IMR-90 (cell line): ENCODE measurements at regions not wholly inside any gene's neighbourhood (a gene's known extent, or its start where the extent isn't known, plus 50 kb on each side); places are given as distances from the start of the nearest gene placed in this dataset.

ENCODE experiments used
- ATAC-seq: fragments of 200-7000 bp; cut with Tn5 transposase; 2 replicates; pipeline ENCODE4 v1.9.1; 2020; ENCODE audit warnings: low read depth, mild to moderate bottlenecking, moderate library complexity
- BruUV-seq: library from RNA; stranded (reverse); fragments of 400-500 nt; replicated peaks from 2 replicates; lab custom pipeline; 2021; lab: Mats Ljungman, UMichigan
- CTCF ChIA-PET: fragments of 300-600 bp; formaldehyde crosslinking; extraction: SDS; loops from one replicate; lab custom pipeline; 2021; ENCODE audit warnings: antibody characterized with exemption; lab: Yijun Ruan, JAX
- POLR2A ChIA-PET: fragments of 300-600 bp; sonication (Branson Sonifier 250); formaldehyde crosslinking; loops from one replicate; lab custom pipeline; 2022; ENCODE audit warnings: antibody characterized with exemption; ENCODE audit not compliant: unreplicated experiment; lab: Charles Lee
- DNase-seq: peaks from one replicate; pipeline ENCODE4 v3.0.0; 2013
- H2AFZ ChIP-seq: replicated peaks from 2 replicates; pipeline ENCODE3; 2013; ENCODE audit warnings: low read length, mild to moderate bottlenecking; ENCODE audit not compliant: poor library complexity
- H2AK5ac ChIP-seq: 2 replicates; pipeline ENCODE4 v1.6.1; 2013; ENCODE audit warnings: low read depth, low read length, inconsistent platforms
- H2AK9ac ChIP-seq: replicated peaks from 2 replicates; pipeline ENCODE3; 2013; ENCODE audit warnings: mild to moderate bottlenecking, low read depth, low read length, moderate library complexity; ENCODE audit not compliant: poor library complexity
- H2BK120ac ChIP-seq: 2 replicates; pipeline ENCODE4 v1.6.1; 2013; ENCODE audit warnings: low read depth, low read length, inconsistent platforms
- H2BK15ac ChIP-seq: 3 replicates; pipeline ENCODE4 v1.6.1; 2013; ENCODE audit warnings: low read depth, low read length, inconsistent platforms
- H2BK20ac ChIP-seq: 2 replicates; pipeline ENCODE4 v1.6.1; 2013; ENCODE audit warnings: low read depth, mild to moderate bottlenecking, inconsistent platforms, low read length, moderate library complexity
- H2BK5ac ChIP-seq: 2 replicates; pipeline ENCODE4 v1.6.1; 2013; ENCODE audit warnings: mild to moderate bottlenecking, low read depth, low read length, inconsistent platforms; ENCODE audit not compliant: poor library complexity, severe bottlenecking
- H3K14ac ChIP-seq: replicated peaks from 2 replicates; pipeline ENCODE4 v1.6.1; 2013; ENCODE audit warnings: low read depth, low read length, inconsistent platforms
- H3K18ac ChIP-seq: 2 replicates; pipeline ENCODE4 v1.6.1; 2013; ENCODE audit warnings: low read depth, low read length, control low read depth
- H3K23ac ChIP-seq: 2 replicates; pipeline ENCODE4 v1.6.1; 2013; ENCODE audit warnings: low read depth, low read length, inconsistent platforms
- H3K27ac ChIP-seq: 2 replicates; pipeline ENCODE4 v1.5.1; 2013; ENCODE audit warnings: mild to moderate bottlenecking, control low read depth, low read length; ENCODE audit not compliant: insufficient read depth
- H3K27me3 ChIP-seq: 2 replicates; pipeline ENCODE4 v1.6.1; 2013; ENCODE audit warnings: low read length; ENCODE audit not compliant: control insufficient read depth, insufficient read depth
- H3K36me3 ChIP-seq: 2 replicates; pipeline ENCODE4 v1.6.1; 2013; ENCODE audit warnings: low read length, mixed read lengths; ENCODE audit not compliant: control insufficient read depth, insufficient read depth
- H3K4ac ChIP-seq: 2 replicates; pipeline ENCODE4 v1.6.1; 2013; ENCODE audit warnings: low read depth, low read length, inconsistent platforms
- H3K4me1 ChIP-seq: 2 replicates; pipeline ENCODE4 v1.6.1; 2013; ENCODE audit warnings: low read length, mixed read lengths; ENCODE audit not compliant: control insufficient read depth, insufficient read depth
- H3K4me2 ChIP-seq: 2 replicates; pipeline ENCODE4 v1.6.1; 2013; ENCODE audit warnings: low read depth, mild to moderate bottlenecking, control low read depth, low read length, moderate library complexity
- H3K4me3 ChIP-seq: 2 replicates; pipeline ENCODE4 v1.5.1; 2013; ENCODE audit warnings: low read depth, mild to moderate bottlenecking, control low read depth, low read length, moderate library complexity; ENCODE audit not compliant: insufficient read depth
- H3K56ac ChIP-seq: 2 replicates; pipeline ENCODE4 v1.6.1; 2013; ENCODE audit warnings: low read length, inconsistent platforms; ENCODE audit not compliant: insufficient read depth; ENCODE audit errors: extremely low read depth
- H3K79me1 ChIP-seq, 2 experiments: 2 replicates each; pipeline ENCODE4 v1.6.1; 2013; ENCODE audit warnings: low read length in 2 of 2, inconsistent platforms in 1 of 2, low read depth in 1 of 2
- H3K9ac ChIP-seq: 2 replicates; pipeline ENCODE4 v1.6.1; 2013; ENCODE audit warnings: low read depth, low read length, control low read depth
- H3K9me1 ChIP-seq: 2 replicates; pipeline ENCODE4 v1.6.1; 2013; ENCODE audit warnings: low read length, inconsistent platforms; ENCODE audit not compliant: insufficient read depth
- H3K9me3 ChIP-seq: 2 replicates; pipeline ENCODE4 v1.6.1; 2013; ENCODE audit warnings: low read length; ENCODE audit not compliant: control insufficient read depth, insufficient read depth
- H4K20me1 ChIP-seq: 2 replicates; pipeline ENCODE4 v1.6.1; 2013; ENCODE audit warnings: low read length, inconsistent platforms; ENCODE audit not compliant: insufficient read depth
- H4K5ac ChIP-seq: 2 replicates; pipeline ENCODE4 v1.6.1; 2013; ENCODE audit warnings: mild to moderate bottlenecking, low read depth, low read length, control low read depth
- H4K8ac ChIP-seq, 2 experiments: 2 replicates each; pipeline ENCODE4 v1.6.1; 2013; ENCODE audit warnings: low read depth in 2 of 2, low read length in 2 of 2, control low read depth in 1 of 2, inconsistent platforms in 1 of 2
- H4K91ac ChIP-seq: 2 replicates; pipeline ENCODE4 v1.6.1; 2013; ENCODE audit warnings: low read depth, low read length, inconsistent platforms; ENCODE audit not compliant: insufficient read depth
- BHLHE40 ChIP-seq: fragments of 150-350 bp; IDR thresholded peaks from 2 replicates; pipeline ENCODE4 v1.6.1; 2016; ENCODE audit warnings: mild to moderate bottlenecking, low read depth, low read length
- CEBPB ChIP-seq: IDR thresholded peaks from 2 replicates; pipeline ENCODE4 v1.6.1; 2012; ENCODE audit warnings: low read depth, low read length, improper control_type of control experiment
- CHD1 ChIP-seq: IDR thresholded peaks from 2 replicates; pipeline ENCODE4 v1.6.1; 2012; ENCODE audit warnings: low read depth, low read length, improper control_type of control experiment
- CTCF ChIP-seq: conservative IDR thresholded peaks from 2 replicates; pipeline ENCODE4 v1.5.1; 2012; ENCODE audit warnings: mild to moderate bottlenecking, low read depth, low read length, improper control_type of control experiment
- ELK1 ChIP-seq: fragments of 150-350 bp; IDR thresholded peaks from 2 replicates; pipeline ENCODE4 v1.6.1; 2016; ENCODE audit warnings: low read depth, mild to moderate bottlenecking, low read length, moderate library complexity, borderline replicate concordance
- FOS ChIP-seq: fragments of 150-350 bp; IDR thresholded peaks from 2 replicates; pipeline ENCODE4 v1.6.1; 2016; ENCODE audit warnings: low read depth, low read length
- MXI1 ChIP-seq: IDR thresholded peaks from 2 replicates; pipeline ENCODE4 v1.6.1; 2012; ENCODE audit warnings: low read depth, mild to moderate bottlenecking, low read length, moderate library complexity, borderline replicate concordance
- NFE2L2 ChIP-seq: fragments of 150-350 bp; IDR thresholded peaks from 2 replicates; pipeline ENCODE4 v1.6.1; 2016; ENCODE audit warnings: low read depth, mild to moderate bottlenecking, low read length
- POLR2A ChIP-seq: IDR thresholded peaks from 2 replicates; pipeline ENCODE4 v1.6.1; 2012; ENCODE audit warnings: mild to moderate bottlenecking, low read depth, low read length
- RAD21 ChIP-seq: IDR thresholded peaks from 2 replicates; pipeline ENCODE4 v1.6.1; 2012; ENCODE audit warnings: low read length, improper control_type of control experiment
- RCOR1 ChIP-seq: IDR thresholded peaks from 2 replicates; pipeline ENCODE4 v1.6.1; 2012; ENCODE audit warnings: mild to moderate bottlenecking, low read length, improper control_type of control experiment; ENCODE audit not compliant: insufficient replicate concordance
- RFX5 ChIP-seq: IDR thresholded peaks from 2 replicates; pipeline ENCODE4 v1.8.0; 2012; ENCODE audit warnings: low read depth, mild to moderate bottlenecking, low read length, moderate library complexity
- SMC3 ChIP-seq: fragments of 150-350 bp; IDR thresholded peaks from 2 replicates; pipeline ENCODE4 v1.6.1; 2016; ENCODE audit warnings: low read depth, mild to moderate bottlenecking, antibody characterized with exemption, low read length, moderate library complexity
- USF2 ChIP-seq: fragments of 150-350 bp; IDR thresholded peaks from 2 replicates; pipeline ENCODE4 v1.6.1; 2017; ENCODE audit warnings: mild to moderate bottlenecking, antibody characterized with exemption, low read length, low read depth
- WGBS, 2 experiments: methylation state at CpG; one replicate each; pipeline versions ENCODE4 v1.1.5 to v1.1.7; 2013; ENCODE audit warnings: missing lambda C conversion rate in 2 of 2; ENCODE audit not compliant: insufficient read length in 1 of 2; ENCODE audit errors: extremely low coverage in 2 of 2; 5-methylcytosine and 5-hydroxymethylcytosine counted together
- dilution Hi-C: fragments of 300-500 bp; cut with HindIII; formaldehyde crosslinking; loops from one replicate; pipeline ENCODE4 v1.14.3; 2018; ENCODE audit warnings: low sequenced_read_pairs; ENCODE audit not compliant: unreplicated experiment
- in situ Hi-C: fragments of 300-500 bp; cut with MboI; formaldehyde crosslinking; loops from 3 replicates; pipeline ENCODE4 v1.14.3; 2019; ENCODE audit warnings: low sequenced_read_pairs, inconsistent platforms, mixed read lengths
- intact Hi-C: fragments of 100-400 bp; cut with micrococcal nuclease; formaldehyde crosslinking; loops from 2 replicates; pipeline ENCODE4 v1.10.0; 2022

GRCh38 chrX:88366314-88366713, 380.7 kb upstream of the CPXCR1 start:
- TF ChIP-seq NFE2L2 (no peak), CHD1 (no peak), ELK1 (no peak), RAD21 (no peak), SMC3 (no peak), CTCF (no peak), MXI1 (no peak), CEBPB (no peak), RCOR1 (no peak), RFX5 (no peak), BHLHE40 (no peak), POLR2A (no peak), FOS (no peak), USF2 (no peak)
- dilution Hi-C loops: no loop called here
- DNase-seq: no peak

More at GRCh38 chrX:88366314-88366713, 380.7 kb upstream of the CPXCR1 start:
- Histone ChIP-seq H3K14ac (no peak overlapping the region), H3K9me3 (peaks cover 9% of the 10 kb centered on the region; the same call in 1 of the 2 replicates), H3K79me1 (no peaks in the 10 kb centered on the region), H3K4me1 (no peaks in the 10 kb centered on the region), H4K91ac (no peak overlapping the region), H3K27ac (no peak overlapping the region), H3K4ac (no peak overlapping the region), H3K9me1 (no peaks in the 10 kb centered on the region), H4K5ac (no peak overlapping the region), H3K4me2 (no peak overlapping the region), H2BK20ac (no peak overlapping the region), H3K27me3 (no peaks in the 10 kb centered on the region), H3K9ac (no peak overlapping the region), H2AK5ac (no peak overlapping the region), H3K36me3 (no peaks in the 10 kb centered on the region), H2AFZ (no peak overlapping the region), H2BK15ac (no peak overlapping the region), H3K23ac (no peak overlapping the region), H3K4me3 (no peak overlapping the region), H3K18ac (no peak overlapping the region), H2AK9ac (no peak overlapping the region), H4K8ac (no peak overlapping the region), H2BK120ac (no peak overlapping the region), H3K56ac (no peak overlapping the region), H4K20me1 (no peaks in the 10 kb centered on the region), H2BK5ac (no peak overlapping the region)
- ATAC-seq: no peak
- no TSS peak for BruUV-seq
- in situ Hi-C loops: no loop called here
- POLR2A ChIA-PET: no interaction called here
- CTCF ChIA-PET: no interaction called here
- WGBS, 2 experiments: no CpG with 5 or more reads among the region's 1 CpG
- intact Hi-C loops: no loop called here
